Fibroblast of the aortic adventitia (primary cell): ENCODE measurements at regions not wholly inside any gene's neighbourhood (a gene's known extent, or its start where the extent isn't known, plus 50 kb on each side); places are given as distances from the start of the nearest gene placed in this dataset.
A peak's percentile ranks its signal among the peaks of the same experiment; 100 is the strongest.

ENCODE experiments used
- DNase-seq: peaks from one replicate; pipeline ENCODE4 v3.0.0-alpha.2; 2010; ENCODE audit warnings: low read depth
- H3K4me3 ChIP-seq: 2 replicates; pipeline ENCODE4 v1.5.1; 2011; ENCODE audit warnings: low read depth, mild to moderate bottlenecking, control low read depth, low read length, moderate library complexity
- CTCF ChIP-seq: IDR thresholded peaks from 2 replicates; pipeline ENCODE4 v1.5.1; 2011; ENCODE audit warnings: mild to moderate bottlenecking, low read length, control low read depth, inconsistent platforms; ENCODE audit not compliant: insufficient read depth

- no peak for DNase-seq
- TF ChIP-seq CTCF: no peak
Observed at GRCh38 chr2:145551686-145552085, 1031.8 kb upstream of the ZEB2 start.

DNA sequence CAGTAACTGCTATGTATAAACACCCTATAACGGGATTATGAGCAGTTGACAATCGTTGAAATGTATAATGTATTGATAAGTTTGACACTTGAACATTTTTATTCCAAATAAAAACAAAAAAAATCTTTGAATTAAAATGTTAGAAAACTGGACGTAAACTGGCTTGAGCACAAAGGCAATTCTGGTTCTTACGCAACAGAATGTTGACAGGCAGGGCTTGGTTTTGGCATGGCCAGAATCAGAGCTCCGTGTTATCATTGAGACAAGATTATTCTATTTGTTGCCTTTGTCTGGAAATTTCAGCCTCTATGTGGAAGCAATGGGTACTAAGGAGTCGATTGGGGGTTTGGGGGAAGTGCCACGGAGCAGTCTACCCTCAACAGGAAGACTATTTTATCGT lies 1028.6 kb upstream of the ZEB2 start:
- no peak for TF ChIP-seq CTCF
- no peak overlapping the region for H3K4me3 ChIP-seq
- no peak for DNase-seq

More at GRCh38 chr2:145551686-145552085, 1031.8 kb upstream of the ZEB2 start:
- H3K4me3 ChIP-seq: no peak overlapping the region

GRCh38 chr2:145547620-145548019 lies 1027.7 kb upstream of the ZEB2 start:
- no peak overlapping the region for H3K4me3 ChIP-seq
- TF ChIP-seq CTCF: no peak
- DNase-seq: no peak

GRCh38 chr2:145546091-145546490 lies 1026.2 kb upstream of the ZEB2 start:
- TF ChIP-seq CTCF: peak; percentile 36
- peak; percentile 25 for DNase-seq

GRCh38 chr2:145543856-145544255 lies 1023.9 kb upstream of the ZEB2 start:
- H3K4me3 ChIP-seq: no peak overlapping the region
- no peak for TF ChIP-seq CTCF
- no peak for DNase-seq

More at GRCh38 chr2:145546091-145546490, 1026.2 kb upstream of the ZEB2 start:
- H3K4me3 ChIP-seq: no peak overlapping the region

DNA sequence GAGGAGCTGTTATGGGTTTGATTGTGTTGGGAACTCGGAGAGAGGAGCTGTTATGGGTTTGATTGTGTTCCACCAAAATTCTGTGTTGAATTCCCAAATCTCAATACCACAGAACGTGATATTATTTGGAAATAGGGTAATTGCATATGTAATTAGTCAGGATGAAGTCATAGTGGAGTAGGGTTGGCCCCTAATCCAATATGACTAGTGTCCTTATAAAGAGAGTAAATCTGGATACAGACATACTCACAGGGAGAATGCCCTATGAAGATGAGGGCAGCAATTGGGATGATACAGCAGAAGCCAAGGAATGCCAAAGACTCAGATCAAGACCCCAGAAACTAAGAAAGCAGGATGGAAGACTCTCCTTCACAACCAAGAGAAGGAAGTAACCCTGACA lies 1023.2 kb upstream of the ZEB2 start:
- DNase-seq: no peak
- no peak for TF ChIP-seq CTCF
- H3K4me3 ChIP-seq: no peak overlapping the region

GRCh38 chr2:145541028-145541427 lies 1021.1 kb upstream of the ZEB2 start:
- TF ChIP-seq CTCF: no peak
- no peak overlapping the region for H3K4me3 ChIP-seq
- DNase-seq: no peak
